ENCODE measurements at regions not wholly inside any gene's neighbourhood (a gene's known extent, or its start where the extent isn't known, plus 50 kb on each side); places are given as distances from the start of the nearest gene placed in this dataset.
"Not testable (repeated sequence)": the region's sequence is repeated elsewhere in the genome, so short reads cannot be mapped to it uniquely, and the experiment has no call there.

DNA sequence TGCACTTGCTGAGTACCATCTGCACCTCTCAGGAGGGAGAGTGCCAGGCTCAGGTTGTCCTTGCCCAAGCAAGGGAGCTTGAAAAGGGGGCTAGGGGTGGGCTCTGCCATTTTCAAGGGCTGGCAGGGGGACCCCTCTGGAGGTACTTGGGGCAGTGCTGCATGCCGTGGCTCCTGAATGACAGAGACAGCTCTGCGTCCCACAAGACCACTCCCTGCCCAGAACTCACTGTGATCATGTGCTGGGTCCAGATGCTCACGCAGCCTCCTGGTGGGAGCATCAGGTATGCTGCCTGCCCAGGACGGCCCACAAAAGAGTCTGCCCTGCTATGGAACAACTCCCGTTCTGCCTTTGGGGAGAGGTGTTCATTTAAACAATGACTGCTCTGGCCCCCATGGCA, 165.2 kb downstream of the GOLGA6L4 start:
- WGBS, 5 donors = 20 to 83% (median 68%) methylated on average over 1 to 5 of the region's 5 CpGs

DNA sequence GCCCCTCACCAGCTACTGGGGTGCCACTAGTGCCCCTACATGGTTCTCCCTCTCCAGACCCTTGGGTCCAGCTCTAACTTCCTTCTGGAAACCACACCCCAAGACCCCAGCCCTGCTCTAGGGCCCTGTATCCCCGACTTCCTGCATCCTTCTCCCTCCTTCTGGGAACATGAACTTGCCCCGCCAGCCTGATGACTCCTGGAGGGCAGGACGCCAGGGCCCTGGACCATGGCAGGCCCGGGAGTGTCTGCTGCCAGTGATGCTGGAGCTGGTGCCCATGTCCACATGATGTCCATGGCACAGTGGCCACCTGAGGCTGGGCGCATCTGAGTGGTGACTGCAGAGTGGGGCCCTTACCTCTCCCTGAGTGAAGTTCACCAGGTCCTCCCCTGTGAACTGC, 165.9 kb downstream of the GOLGA6L4 start:
- H3K9me3 ChIP-seq; H3K4me1 ChIP-seq; intact Hi-C loops (cut with DNase I; ENCODE audit: low total_unique reads); H3K27me3 ChIP-seq; H3K4me3 ChIP-seq; DNase-seq; H3K36me3 ChIP-seq; H3K27ac ChIP-seq: not testable (repeated sequence)
- WGBS, 5 donors = 72 to 84% (median 76%) methylated on average over 5 of the region's 5 CpGs

More for the DNA sequence above, 165.2 kb downstream of the GOLGA6L4 start:
- Histone ChIP-seq H3K36me3 (peaks cover 0 to 5% (median 0%) of the 10 kb centered on the region in 4 donors), H3K4me1 (no peaks in the 10 kb centered on the region), H3K4me3 (no peak overlapping the region), H3K27ac (no peak overlapping the region), H3K9me3 (no peaks in the 10 kb centered on the region), H3K27me3 (no peaks in the 10 kb centered on the region)
- TF ChIP-seq POLR2A (IDR thresholded peaks at IDR 0.05) = no peak
- no peak for TF ChIP-seq POLR2AphosphoS5 (IDR thresholded peaks at IDR 0.05)
- no peak for TF ChIP-seq EP300 (IDR thresholded peaks at IDR 0.05)
- TF ChIP-seq, protein P1, sequence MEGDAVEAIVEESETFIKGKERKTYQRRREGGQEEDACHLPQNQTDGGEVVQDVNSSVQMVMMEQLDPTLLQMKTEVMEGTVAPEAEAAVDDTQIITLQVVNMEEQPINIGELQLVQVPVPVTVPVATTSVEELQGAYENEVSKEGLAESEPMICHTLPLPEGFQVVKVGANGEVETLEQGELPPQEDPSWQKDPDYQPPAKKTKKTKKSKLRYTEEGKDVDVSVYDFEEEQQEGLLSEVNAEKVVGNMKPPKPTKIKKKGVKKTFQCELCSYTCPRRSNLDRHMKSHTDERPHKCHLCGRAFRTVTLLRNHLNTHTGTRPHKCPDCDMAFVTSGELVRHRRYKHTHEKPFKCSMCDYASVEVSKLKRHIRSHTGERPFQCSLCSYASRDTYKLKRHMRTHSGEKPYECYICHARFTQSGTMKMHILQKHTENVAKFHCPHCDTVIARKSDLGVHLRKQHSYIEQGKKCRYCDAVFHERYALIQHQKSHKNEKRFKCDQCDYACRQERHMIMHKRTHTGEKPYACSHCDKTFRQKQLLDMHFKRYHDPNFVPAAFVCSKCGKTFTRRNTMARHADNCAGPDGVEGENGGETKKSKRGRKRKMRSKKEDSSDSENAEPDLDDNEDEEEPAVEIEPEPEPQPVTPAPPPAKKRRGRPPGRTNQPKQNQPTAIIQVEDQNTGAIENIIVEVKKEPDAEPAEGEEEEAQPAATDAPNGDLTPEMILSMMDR (IDR thresholded peaks at IDR 0.05) = no peak
- DNase-seq = no peak
- intact Hi-C loops (cut with DNase I; ENCODE audit: low total_unique reads) = no loop called here

DNA sequence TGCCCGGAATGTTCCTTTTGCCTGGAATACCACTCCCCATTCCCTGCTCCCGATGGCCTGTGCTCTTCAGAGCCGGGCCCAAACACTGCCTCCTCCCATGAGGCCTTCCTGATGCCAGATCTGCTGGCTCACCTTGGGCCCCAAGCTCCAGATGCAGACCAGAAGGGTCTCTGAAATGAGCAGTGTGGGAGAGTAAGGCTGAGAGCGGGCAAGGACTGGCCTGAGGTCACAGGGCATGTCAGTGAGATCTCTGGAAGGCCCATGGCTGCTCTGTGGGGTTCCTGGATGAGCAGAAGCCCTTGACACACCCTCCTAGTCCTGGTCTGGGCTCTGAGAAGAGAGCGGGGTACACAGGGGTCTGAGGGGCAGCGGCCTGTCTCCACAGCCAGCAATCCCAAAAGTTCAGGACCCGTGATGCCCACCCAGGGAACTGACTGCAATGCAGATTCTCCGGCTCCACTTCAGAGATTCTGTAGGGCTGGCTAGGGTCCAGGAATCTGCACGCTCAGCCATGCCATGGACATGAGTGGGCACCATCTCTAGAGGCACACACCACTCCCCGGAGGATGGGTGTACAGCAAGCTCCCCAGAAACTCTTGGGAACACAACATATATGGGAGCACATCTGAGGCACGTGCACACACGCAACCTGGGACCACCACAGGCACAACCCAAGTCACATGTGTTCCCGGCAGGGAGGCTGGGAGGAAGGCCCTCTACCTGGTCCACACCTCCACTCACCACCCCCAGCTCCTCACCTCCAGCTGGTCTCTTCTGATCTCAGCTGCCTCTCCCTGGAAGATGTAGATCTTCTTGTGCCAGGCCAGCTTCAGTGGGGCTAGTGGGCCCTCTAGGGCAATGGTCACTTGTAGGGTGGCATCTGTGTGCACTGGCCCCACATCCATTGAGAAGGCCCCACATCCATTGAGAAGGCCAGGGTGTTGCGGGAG, 166.6 kb downstream of the GOLGA6L4 start:
- not testable (repeated sequence) for H3K9me3 ChIP-seq, DNase-seq, H3K27me3 ChIP-seq

DNA sequence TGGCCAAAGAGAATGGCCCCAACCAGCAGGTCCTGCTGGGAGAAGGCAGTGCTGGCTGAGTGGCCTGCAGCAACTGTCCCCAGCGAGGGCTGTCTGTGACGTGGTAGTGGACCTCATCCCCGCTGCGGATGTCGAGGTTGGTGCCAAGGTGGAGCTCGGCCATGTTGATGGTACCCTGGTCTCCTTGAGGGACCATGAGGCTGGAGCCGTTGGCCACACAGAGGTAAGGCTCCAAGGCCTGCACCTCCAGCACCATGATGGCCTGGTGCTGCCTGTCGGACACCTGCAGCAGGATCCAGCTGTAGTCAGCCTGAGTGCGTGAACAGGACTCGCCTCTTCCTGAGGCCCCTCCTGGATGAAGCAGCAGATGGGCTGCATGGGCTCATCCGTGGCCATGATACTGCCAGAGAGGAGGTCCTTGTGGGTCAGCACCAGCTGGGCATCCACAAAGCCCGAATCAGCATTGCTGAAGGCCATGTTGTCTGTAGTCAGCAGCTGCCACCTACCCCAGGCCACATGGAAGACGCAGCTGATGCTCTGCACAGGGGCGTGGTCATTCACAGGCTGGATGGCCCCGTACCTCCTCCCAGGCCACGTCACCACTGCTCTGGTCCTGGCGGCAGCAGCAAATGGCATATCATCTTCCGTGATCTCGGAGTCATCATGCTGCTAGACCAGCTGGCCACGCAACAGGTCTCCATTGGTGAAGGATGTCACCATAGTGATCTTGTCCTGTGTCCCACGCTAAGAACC, 167.5 kb downstream of the GOLGA6L4 start:
- 80 to 93% (median 91%) methylated on average over 10 to 21 of the region's 21 CpGs for WGBS, 5 donors
- intact Hi-C loops (cut with DNase I; ENCODE audit: low total_unique reads) = no loop called here

More for the DNA sequence above, 166.6 kb downstream of the GOLGA6L4 start:
- H3K27ac ChIP-seq; H3K4me3 ChIP-seq; intact Hi-C loops (cut with DNase I; ENCODE audit: low total_unique reads); H3K4me1 ChIP-seq; H3K36me3 ChIP-seq: not testable (repeated sequence)
- 89 to 98% (median 94%) methylated on average over 8 to 13 of the region's 14 CpGs for WGBS, 5 donors

DNA sequence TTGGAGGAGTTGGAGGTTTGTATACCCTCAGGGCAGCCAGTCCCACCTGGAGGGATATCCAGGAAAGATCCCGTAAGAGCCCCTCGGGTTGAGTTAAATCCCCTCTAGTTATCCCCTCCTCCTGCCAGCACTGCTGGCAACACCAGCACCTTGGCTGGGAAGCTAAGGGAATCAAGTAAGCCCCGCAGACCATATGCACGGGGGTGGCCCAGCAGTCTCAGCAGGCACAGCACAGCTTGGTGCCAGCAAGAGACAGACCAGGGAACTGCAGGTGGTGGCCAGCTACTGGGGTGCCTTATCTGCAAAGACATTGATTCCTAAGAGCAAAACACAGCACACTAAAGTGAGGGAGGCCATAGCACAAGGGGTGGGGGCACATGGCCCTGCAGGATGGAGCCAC, 173.8 kb downstream of the GOLGA6L4 start:
- DNase-seq; intact Hi-C loops (cut with DNase I; ENCODE audit: low total_unique reads); H3K4me1 ChIP-seq; H3K9me3 ChIP-seq; H3K27ac ChIP-seq; H3K27me3 ChIP-seq; H3K4me3 ChIP-seq; H3K36me3 ChIP-seq: not testable (repeated sequence)
- WGBS, 5 donors = 92 to 94% methylated on average over 2 of the region's 4 CpGs; no CpG with 5 or more reads in 3 of the 5 donors

More for the DNA sequence above, 167.5 kb downstream of the GOLGA6L4 start:
- Histone ChIP-seq H3K27ac (no peak overlapping the region), H3K4me1 (no peaks in the 10 kb centered on the region), H3K9me3 (no peaks in the 10 kb centered on the region), H3K27me3 (no peaks in the 10 kb centered on the region), H3K4me3 (no peak overlapping the region), H3K36me3 (peaks cover 0 to 5% (median 0%) of the 10 kb centered on the region in 4 donors)
- TF ChIP-seq POLR2AphosphoS5 (IDR thresholded peaks at IDR 0.05) = no peak
- TF ChIP-seq EP300 (IDR thresholded peaks at IDR 0.05) = no peak
- no peak for DNase-seq

DNA sequence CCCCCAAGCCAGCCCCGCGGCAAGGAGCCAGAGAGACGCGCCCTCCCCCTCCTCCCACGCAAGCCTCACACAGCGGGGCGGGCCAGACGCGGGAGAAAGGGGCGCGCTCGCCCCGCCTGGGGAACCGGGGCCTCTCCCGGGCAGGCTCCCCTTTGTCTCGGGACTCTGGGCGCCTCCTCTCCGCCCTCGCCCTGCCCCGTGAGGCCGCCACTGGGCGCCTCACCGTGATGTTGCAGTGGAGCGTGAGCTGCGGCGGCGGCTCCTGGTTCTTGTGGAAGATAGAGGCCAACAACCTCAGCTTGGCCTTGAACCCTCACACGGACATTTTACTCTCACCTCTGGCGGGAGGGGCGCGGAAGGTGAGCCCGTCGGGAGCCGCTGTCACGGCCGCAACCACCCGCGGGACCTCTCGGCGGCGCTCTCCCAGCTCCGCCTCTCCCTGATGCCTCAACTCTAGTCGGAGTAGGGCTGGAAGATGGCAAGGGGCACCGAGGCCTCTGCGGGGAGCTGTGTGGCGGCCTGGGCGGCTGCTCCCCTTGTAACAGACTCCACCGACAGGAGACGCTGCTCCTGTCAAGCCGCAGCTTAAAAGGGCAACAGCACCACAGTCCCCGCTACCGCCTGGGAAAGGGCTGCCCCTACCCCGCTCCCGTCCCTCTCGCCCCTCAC, 179.2 kb upstream of the ZSCAN2 start:
- DNase-seq; intact Hi-C loops (cut with DNase I; ENCODE audit: low total_unique reads); H3K9me3 ChIP-seq; H3K4me1 ChIP-seq; H3K36me3 ChIP-seq; H3K27me3 ChIP-seq: not testable (repeated sequence)
- Histone ChIP-seq H3K27ac (peak overlapping the region in 3 of 5 donors; percentile 57 to 87 (median 62)), H3K4me3 (peak overlapping the region; percentile 25 to 51 (median 38))
- WGBS, 5 donors = 0 to 2% (median 0%) methylated on average over 1 to 13 of the region's 55 CpGs; no CpG with 5 or more reads in 2 of the 5 donors

DNA sequence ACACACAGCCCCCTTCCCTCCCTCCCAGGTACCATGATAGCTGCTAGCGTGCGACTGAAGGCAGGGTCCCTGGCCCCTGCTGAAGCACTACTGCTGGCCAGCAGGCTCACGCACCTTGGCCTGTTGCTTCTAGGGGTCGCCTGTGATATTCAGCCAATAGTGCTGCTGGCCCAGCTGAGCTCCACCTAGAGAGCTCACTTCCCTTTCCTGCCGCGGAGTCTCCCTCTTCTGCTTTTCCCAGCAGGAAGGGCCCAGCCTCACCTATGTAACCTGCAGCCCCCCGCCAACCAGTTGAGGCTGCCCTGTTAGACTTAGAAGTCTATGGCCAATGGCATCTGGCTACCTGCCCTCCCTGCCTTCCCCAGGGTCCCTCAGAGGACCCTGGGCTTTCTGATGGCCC, 175.5 kb upstream of the ZSCAN2 start:
- H3K4me3 ChIP-seq; H3K27ac ChIP-seq; H3K27me3 ChIP-seq; H3K36me3 ChIP-seq; H3K4me1 ChIP-seq; H3K9me3 ChIP-seq; intact Hi-C loops (cut with DNase I; ENCODE audit: low total_unique reads): not testable (repeated sequence)
- peak in 1 of 2 donors; percentile 22 for DNase-seq
- WGBS, 5 donors = 80 to 100% (median 93%) methylated on average over 1 to 4 of the region's 7 CpGs; no CpG with 5 or more reads in 1 of the 5 donors

DNA sequence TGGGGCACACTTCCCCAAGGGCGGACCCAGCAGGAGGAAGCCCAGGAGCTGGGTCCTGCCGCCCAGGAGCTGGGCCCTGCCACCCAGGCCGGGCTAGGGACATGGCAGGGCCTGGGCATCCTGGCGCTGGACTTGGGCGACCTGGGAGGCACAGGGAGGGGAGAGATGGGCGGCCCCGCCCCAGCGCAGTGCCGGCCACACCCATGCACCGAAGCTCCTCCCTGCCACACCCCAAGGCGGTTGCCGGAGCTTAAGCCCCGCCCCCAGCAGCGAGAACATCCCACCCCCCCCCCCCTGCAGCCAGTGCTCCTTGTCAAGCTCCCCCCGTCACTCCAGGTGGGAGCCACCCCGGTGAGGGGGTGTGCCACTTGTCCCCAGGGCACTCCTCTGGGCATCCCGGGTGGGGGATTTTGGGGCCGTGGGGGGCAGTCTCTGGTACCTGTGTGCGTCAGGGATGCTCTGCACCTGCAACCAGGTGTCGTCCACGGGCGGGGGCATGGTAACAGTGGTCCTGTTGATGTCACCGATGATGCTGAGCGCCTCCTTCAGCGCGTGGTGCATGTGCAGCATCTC, 127.4 kb upstream of the ZSCAN2 start:
- DNase-seq; H3K4me1 ChIP-seq; H3K4me3 ChIP-seq; H3K27ac ChIP-seq; H3K36me3 ChIP-seq; H3K9me3 ChIP-seq; intact Hi-C loops (cut with DNase I; ENCODE audit: low total_unique reads); H3K27me3 ChIP-seq: not testable (repeated sequence)
- no CpG with 5 or more reads among the region's 26 CpGs for WGBS, 5 donors

DNA sequence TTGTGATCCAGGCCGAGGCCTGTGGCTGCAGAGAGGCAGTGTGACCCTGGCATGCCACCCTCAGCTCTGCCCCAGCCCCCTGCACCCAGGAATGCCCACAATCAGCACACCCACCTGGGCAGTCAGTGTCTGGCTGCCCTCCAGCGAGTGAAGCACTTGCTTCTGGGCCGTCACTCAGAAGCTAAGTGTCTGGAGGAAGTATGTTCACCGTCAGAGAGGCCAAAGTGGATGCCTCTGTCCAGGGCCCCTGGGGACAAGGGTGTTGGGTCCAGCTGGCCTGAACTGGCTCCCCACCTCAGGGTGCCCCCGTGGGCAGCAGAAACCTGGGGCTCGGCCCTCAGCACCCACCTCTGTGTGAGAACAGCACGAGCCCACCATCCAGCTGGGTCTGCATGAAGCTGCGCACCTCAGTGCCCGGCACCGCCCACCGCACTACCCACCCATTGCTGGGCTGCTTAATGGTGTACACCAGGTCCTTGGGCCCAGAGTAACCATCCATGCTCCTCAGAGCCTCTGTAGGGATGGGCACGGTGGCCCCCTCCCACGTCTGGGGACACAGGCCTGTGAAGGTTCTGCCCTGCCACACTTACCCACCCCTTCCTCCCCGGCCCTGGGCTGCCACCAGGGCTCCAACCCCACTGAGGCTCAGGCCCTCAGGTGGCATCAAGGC, 124.3 kb upstream of the ZSCAN2 start:
- H3K4me3 ChIP-seq; H3K27me3 ChIP-seq; H3K27ac ChIP-seq; DNase-seq; intact Hi-C loops (cut with DNase I; ENCODE audit: low total_unique reads); H3K4me1 ChIP-seq; H3K9me3 ChIP-seq; H3K36me3 ChIP-seq: not testable (repeated sequence)
- no CpG with 5 or more reads among the region's 14 CpGs for WGBS, 5 donors
